ENCODE measurements at regions not wholly inside any gene's neighbourhood (a gene's known extent, or its start where the extent isn't known, plus 50 kb on each side); places are given as distances from the start of the nearest gene placed in this dataset.

GRCh38 chr5:1951165-1951816 is 68.6 kb upstream of the IRX4 start:
- no peaks in the 10 kb centered on the region for H3F3A ChIP-seq (ENCODE audit: low read depth)
- no peaks in the 10 kb centered on the region for H3K9me3 ChIP-seq (ENCODE audit: insufficient read depth, low read depth, low read length)
- no peaks in the 10 kb centered on the region for H4K20me1 ChIP-seq (ENCODE audit: insufficient read depth, low read length, poor library complexity, severe bottlenecking)
- TF ChIP-seq, protein P1, sequence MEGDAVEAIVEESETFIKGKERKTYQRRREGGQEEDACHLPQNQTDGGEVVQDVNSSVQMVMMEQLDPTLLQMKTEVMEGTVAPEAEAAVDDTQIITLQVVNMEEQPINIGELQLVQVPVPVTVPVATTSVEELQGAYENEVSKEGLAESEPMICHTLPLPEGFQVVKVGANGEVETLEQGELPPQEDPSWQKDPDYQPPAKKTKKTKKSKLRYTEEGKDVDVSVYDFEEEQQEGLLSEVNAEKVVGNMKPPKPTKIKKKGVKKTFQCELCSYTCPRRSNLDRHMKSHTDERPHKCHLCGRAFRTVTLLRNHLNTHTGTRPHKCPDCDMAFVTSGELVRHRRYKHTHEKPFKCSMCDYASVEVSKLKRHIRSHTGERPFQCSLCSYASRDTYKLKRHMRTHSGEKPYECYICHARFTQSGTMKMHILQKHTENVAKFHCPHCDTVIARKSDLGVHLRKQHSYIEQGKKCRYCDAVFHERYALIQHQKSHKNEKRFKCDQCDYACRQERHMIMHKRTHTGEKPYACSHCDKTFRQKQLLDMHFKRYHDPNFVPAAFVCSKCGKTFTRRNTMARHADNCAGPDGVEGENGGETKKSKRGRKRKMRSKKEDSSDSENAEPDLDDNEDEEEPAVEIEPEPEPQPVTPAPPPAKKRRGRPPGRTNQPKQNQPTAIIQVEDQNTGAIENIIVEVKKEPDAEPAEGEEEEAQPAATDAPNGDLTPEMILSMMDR (conservative IDR thresholded peaks at IDR 0.05; ENCODE audit: low read length) = no peak
- TF ChIP-seq EZH2phosphoT487 (IDR thresholded peaks at IDR 0.05; ENCODE audit: borderline replicate concordance) = no peak
- no peak overlapping the region for H2AFZ ChIP-seq (ENCODE audit: low read length)
- H3K4me1 ChIP-seq (ENCODE audit: insufficient read depth, low read length, poor library complexity, severe bottlenecking) = no peaks in the 10 kb centered on the region
- no peaks in the 10 kb centered on the region for H3K36me3 ChIP-seq (ENCODE audit: insufficient read depth, low read length)
- no peak overlapping the region for H3K9ac ChIP-seq (ENCODE audit: low read depth, low read length, poor library complexity, severe bottlenecking)
- H3K4me2 ChIP-seq (ENCODE audit: low read depth, low read length, poor library complexity, severe bottlenecking) = no peak overlapping the region
- no peak overlapping the region for H3K4me3 ChIP-seq (ENCODE audit: low read length, poor library complexity, severe bottlenecking)
- H3K27me3 ChIP-seq (ENCODE audit: insufficient read depth, low read length, poor library complexity, severe bottlenecking) = no peaks in the 10 kb centered on the region
- no peaks in the 10 kb centered on the region for H3K9me2 ChIP-seq (replicated peaks; ENCODE audit: low read depth, low read length)
- H3K79me2 ChIP-seq (ENCODE audit: insufficient read depth, low read length) = no peaks in the 10 kb centered on the region

- no peak for TF ChIP-seq EZH2phosphoT487 (IDR thresholded peaks at IDR 0.05; ENCODE audit: borderline replicate concordance)
- TF ChIP-seq, protein P1 (conservative IDR thresholded peaks at IDR 0.05; ENCODE audit: low read length) = no peak
- Histone ChIP-seq H3K79me2 (ENCODE audit: insufficient read depth, low read length) (no peaks in the 10 kb centered on the region), H3K4me3 (ENCODE audit: low read length, poor library complexity, severe bottlenecking) (no peak overlapping the region), H4K20me1 (ENCODE audit: insufficient read depth, low read length, poor library complexity, severe bottlenecking) (no peaks in the 10 kb centered on the region), H3K9ac (ENCODE audit: low read depth, low read length, poor library complexity, severe bottlenecking) (no peak overlapping the region), H3K36me3 (ENCODE audit: insufficient read depth, low read length) (no peaks in the 10 kb centered on the region), H2AFZ (ENCODE audit: low read length) (no peak overlapping the region), H3K9me3 (ENCODE audit: insufficient read depth, low read depth, low read length) (no peaks in the 10 kb centered on the region), H3K4me2 (ENCODE audit: low read depth, low read length, poor library complexity, severe bottlenecking) (no peak overlapping the region), H3K27me3 (ENCODE audit: insufficient read depth, low read length, poor library complexity, severe bottlenecking) (no peaks in the 10 kb centered on the region), H3K4me1 (ENCODE audit: insufficient read depth, low read length, poor library complexity, severe bottlenecking) (no peaks in the 10 kb centered on the region), H3F3A (ENCODE audit: low read depth) (no peaks in the 10 kb centered on the region), H3K9me2 (replicated peaks; ENCODE audit: low read depth, low read length) (no peaks in the 10 kb centered on the region)
Observed at GRCh38 chr5:1950708-1951103, 68.0 kb upstream of the IRX4 start.

DNA sequence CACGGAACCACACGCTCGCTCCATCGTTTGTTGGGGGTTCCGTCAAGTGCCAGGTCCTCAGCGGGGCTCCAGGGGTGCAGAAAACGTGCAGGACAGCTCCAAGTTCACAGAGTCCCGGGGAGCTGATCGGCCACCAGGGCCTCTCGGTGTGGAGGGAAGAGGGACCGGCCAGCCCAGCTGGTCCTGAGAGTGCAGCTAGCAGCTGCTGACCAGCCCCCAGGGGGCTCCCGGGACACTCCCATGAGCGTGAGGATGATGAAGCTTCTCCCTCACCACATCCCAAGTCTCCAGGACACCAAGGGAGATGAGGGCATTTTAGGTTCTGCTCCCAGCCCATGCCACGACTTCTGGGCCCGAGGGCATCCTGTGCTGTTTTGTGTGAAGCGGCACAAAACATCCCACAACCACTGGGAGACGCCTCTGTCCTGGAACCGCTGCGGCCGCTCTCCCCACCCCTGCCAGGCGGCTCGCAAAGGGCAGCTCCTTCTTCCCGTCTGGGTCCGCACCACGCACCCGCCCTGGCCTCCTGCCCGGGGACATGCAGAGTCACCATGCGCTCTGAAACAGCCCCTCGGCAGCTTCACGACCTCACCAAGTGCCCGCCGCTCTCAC is 67.5 kb upstream of the IRX4 start:
- H3F3A ChIP-seq (ENCODE audit: low read depth) = no peaks in the 10 kb centered on the region
- no peak overlapping the region for H3K4me2 ChIP-seq (ENCODE audit: low read depth, low read length, poor library complexity, severe bottlenecking)
- TF ChIP-seq EZH2phosphoT487 (IDR thresholded peaks at IDR 0.05; ENCODE audit: borderline replicate concordance) = no peak
- TF ChIP-seq, protein P1 (conservative IDR thresholded peaks at IDR 0.05; ENCODE audit: low read length) = no peak
- no peaks in the 10 kb centered on the region for H3K27me3 ChIP-seq (ENCODE audit: insufficient read depth, low read length, poor library complexity, severe bottlenecking)
- no peaks in the 10 kb centered on the region for H3K79me2 ChIP-seq (ENCODE audit: insufficient read depth, low read length)
- H3K9me3 ChIP-seq (ENCODE audit: insufficient read depth, low read depth, low read length) = no peaks in the 10 kb centered on the region
- no peaks in the 10 kb centered on the region for H4K20me1 ChIP-seq (ENCODE audit: insufficient read depth, low read length, poor library complexity, severe bottlenecking)
- H3K4me1 ChIP-seq (ENCODE audit: insufficient read depth, low read length, poor library complexity, severe bottlenecking) = no peaks in the 10 kb centered on the region
- H3K9ac ChIP-seq (ENCODE audit: low read depth, low read length, poor library complexity, severe bottlenecking) = no peak overlapping the region
- no peaks in the 10 kb centered on the region for H3K9me2 ChIP-seq (replicated peaks; ENCODE audit: low read depth, low read length)
- H3K4me3 ChIP-seq (ENCODE audit: low read length, poor library complexity, severe bottlenecking) = no peak overlapping the region
- H2AFZ ChIP-seq (ENCODE audit: low read length) = no peak overlapping the region
- H3K36me3 ChIP-seq (ENCODE audit: insufficient read depth, low read length) = no peaks in the 10 kb centered on the region

Data from Loucy (cell line).